OCI-LY1 (cell line): ENCODE measurements at regions not wholly inside any gene's neighbourhood (a gene's known extent, or its start where the extent isn't known, plus 50 kb on each side); places are given as distances from the start of the nearest gene placed in this dataset.

ENCODE experiments used
- H2AFZ ChIP-seq: fragments of 200-600 bp; sonication (generic), shearing (Covaris generic); 2 replicates; pipeline ENCODE4 v1.6.0; 2014; ENCODE audit warnings: antibody characterized with exemption, mild to moderate bottlenecking, low read length
- H3F3A ChIP-seq: fragments of 200-600 bp; sonication (generic), shearing (Covaris generic); 2 replicates; pipeline ENCODE4 v1.6.0; 2014; ENCODE audit warnings: mild to moderate bottlenecking, antibody characterized with exemption, low read length, moderate library complexity; ENCODE audit not compliant: insufficient read depth
- H3K27ac ChIP-seq: fragments of 200-600 bp; sonication (generic); 2 replicates; pipeline ENCODE4 v1.5.1; 2014; ENCODE audit warnings: low read length, mixed run types, mild to moderate bottlenecking, low read depth; ENCODE audit not compliant: poor library complexity, severe bottlenecking
- H3K27me3 ChIP-seq: fragments of 200-600 bp; sonication (generic); 2 replicates; pipeline ENCODE4 v1.6.0; 2014; ENCODE audit warnings: antibody characterized with exemption, mild to moderate bottlenecking, low read length, moderate library complexity; ENCODE audit not compliant: insufficient read depth
- H3K36me3 ChIP-seq: fragments of 200-600 bp; sonication (generic); 2 replicates; pipeline ENCODE4 v1.6.1; 2014; ENCODE audit warnings: mild to moderate bottlenecking, antibody characterized with exemption, low read length, moderate library complexity, mixed read lengths; ENCODE audit not compliant: insufficient read depth
- H3K4me1 ChIP-seq: fragments of 200-600 bp; sonication (generic); 2 replicates; pipeline ENCODE4 v1.5.1; 2014; ENCODE audit warnings: mild to moderate bottlenecking, low read length, moderate library complexity; ENCODE audit not compliant: insufficient read depth, severe bottlenecking
- H3K4me2 ChIP-seq: fragments of 200-600 bp; sonication (generic), shearing (Covaris generic); 2 replicates; pipeline ENCODE4 v1.6.1; 2014; ENCODE audit warnings: low read length
- H3K4me3 ChIP-seq: fragments of 200-600 bp; sonication (generic); 2 replicates; pipeline ENCODE4 v1.5.1; 2014; ENCODE audit warnings: low read length, low read depth, mild to moderate bottlenecking, mixed read lengths; ENCODE audit not compliant: poor library complexity, severe bottlenecking
- H3K79me2 ChIP-seq: fragments of 200-600 bp; shearing (Covaris generic); 2 replicates; pipeline ENCODE4 v1.6.1; 2016; ENCODE audit warnings: mixed run types, low read length, mixed read lengths; ENCODE audit not compliant: insufficient read depth
- H3K9ac ChIP-seq: fragments of 200-600 bp; sonication (generic), shearing (Covaris generic); 2 replicates; pipeline ENCODE4 v1.6.1; 2014; ENCODE audit warnings: mild to moderate bottlenecking, low read length, mixed read lengths
- H3K9me2 ChIP-seq: fragments of 200-600 bp; sonication (generic), shearing (Covaris generic); 2 replicates; pipeline ENCODE4 v1.6.1; 2014; ENCODE audit warnings: low read depth, mild to moderate bottlenecking, low read length, mixed read lengths
- H3K9me3 ChIP-seq: fragments of 200-600 bp; shearing (Covaris generic); 2 replicates; pipeline ENCODE4 v1.6.1; 2014; ENCODE audit warnings: low read length, mixed read lengths
- H4K20me1 ChIP-seq: fragments of 200-600 bp; sonication (generic), shearing (Covaris generic); 2 replicates; pipeline ENCODE4 v1.6.0; 2016; ENCODE audit warnings: mild to moderate bottlenecking, low read length; ENCODE audit not compliant: insufficient read depth
- CTCF ChIP-seq: fragments of 200-600 bp; sonication (generic), shearing (Covaris generic); IDR thresholded peaks from 2 replicates; pipeline ENCODE4 v1.5.1; 2017; ENCODE audit warnings: mild to moderate bottlenecking, antibody characterized with exemption, low read length, moderate library complexity, mixed read lengths
- EZH2 ChIP-seq: fragments of 200-600 bp; sonication (generic), shearing (Covaris generic); IDR thresholded peaks from 2 replicates; pipeline ENCODE4 v1.8.0; 2017; ENCODE audit warnings: borderline replicate concordance, mixed run types, mild to moderate bottlenecking, antibody characterized with exemption, low read length, moderate library complexity, mixed read lengths

GRCh38 chr10:125398270-125398669 is 237.9 kb upstream of the CTBP2 start:
- no peak overlapping the region for H3K4me3 ChIP-seq
- no peak for TF ChIP-seq EZH2
- no peak for TF ChIP-seq CTCF
- no peaks in the 10 kb centered on the region for H3K9me2 ChIP-seq
- H3K27me3 ChIP-seq = no peaks in the 10 kb centered on the region
- H3K27ac ChIP-seq = no peak overlapping the region
- no peaks in the 10 kb centered on the region for H3K79me2 ChIP-seq
- no peaks in the 10 kb centered on the region for H3K36me3 ChIP-seq
- no peak overlapping the region for H2AFZ ChIP-seq
- no peak overlapping the region for H3K4me2 ChIP-seq
- no peaks in the 10 kb centered on the region for H3K4me1 ChIP-seq
- H3K9ac ChIP-seq = no peak overlapping the region
- no peaks in the 10 kb centered on the region for H3F3A ChIP-seq
- H3K9me3 ChIP-seq = no peaks in the 10 kb centered on the region
- no peaks in the 10 kb centered on the region for H4K20me1 ChIP-seq

GRCh38 chr10:125397608-125398007 is 237.2 kb upstream of the CTBP2 start:
- Histone ChIP-seq H2AFZ (no peak overlapping the region), H3K4me1 (no peaks in the 10 kb centered on the region), H3K4me2 (no peak overlapping the region), H3K27me3 (no peaks in the 10 kb centered on the region), H3K9me2 (no peaks in the 10 kb centered on the region), H3K4me3 (no peak overlapping the region), H3K9me3 (no peaks in the 10 kb centered on the region), H4K20me1 (no peaks in the 10 kb centered on the region), H3K79me2 (no peaks in the 10 kb centered on the region), H3F3A (no peaks in the 10 kb centered on the region), H3K9ac (no peak overlapping the region), H3K36me3 (no peaks in the 10 kb centered on the region), H3K27ac (no peak overlapping the region)
- TF ChIP-seq EZH2 = no peak
- no peak for TF ChIP-seq CTCF

- Histone ChIP-seq H3K4me3 (no peak overlapping the region), H3K4me2 (no peak overlapping the region), H3K36me3 (no peaks in the 10 kb centered on the region), H3K27me3 (no peaks in the 10 kb centered on the region), H4K20me1 (no peaks in the 10 kb centered on the region), H3K9me3 (no peaks in the 10 kb centered on the region), H3K9ac (no peak overlapping the region), H3K27ac (no peak overlapping the region), H3K79me2 (no peaks in the 10 kb centered on the region), H2AFZ (no peak overlapping the region), H3K9me2 (no peaks in the 10 kb centered on the region), H3K4me1 (no peaks in the 10 kb centered on the region), H3F3A (no peaks in the 10 kb centered on the region)
- TF ChIP-seq EZH2 (no peak), CTCF (no peak)
Measured at GRCh38 chr10:125396676-125397075, 236.3 kb upstream of the CTBP2 start.
